Tibial nerve (tissue), 4 donors: ENCODE measurements at regions not wholly inside any gene's neighbourhood (a gene's known extent, or its start where the extent isn't known, plus 50 kb on each side); places are given as distances from the start of the nearest gene placed in this dataset.

ENCODE experiments used
- DNase-seq, 2 donors: peaks; one replicate each; pipeline ENCODE4 v3.0.0-alpha.2; 2019; ENCODE audit warnings: low spot score in 2 of 2
- H3K27ac ChIP-seq, 4 donors: fragments of 200-600 bp; sonication (generic) in 3 of 4; one replicate each; pipeline ENCODE4 v1.5.1; 2017 to 2019; ENCODE audit warnings: mild to moderate bottlenecking in 1 of 4
- H3K27me3 ChIP-seq, 2 donors: fragments of 200-600 bp; sonication (generic) in 1 of 2; one replicate each; pipeline versions ENCODE4 v1.5.1 to v1.6.0; 2017 to 2019
- H3K36me3 ChIP-seq, 3 donors: fragments of 200-600 bp; sonication (generic); one replicate each; pipeline ENCODE4 v1.5.1; 2018 to 2019
- H3K4me1 ChIP-seq, 4 donors: fragments of 200-600 bp; sonication (generic) in 3 of 4; one replicate each; pipeline ENCODE4 v1.5.1; 2017 to 2019
- H3K4me3 ChIP-seq, 4 donors: fragments of 200-600 bp; sonication (generic) in 3 of 4; one replicate each; pipeline ENCODE4 v1.5.1; 2017 to 2019; ENCODE audit warnings: mild to moderate bottlenecking in 1 of 4, moderate library complexity in 1 of 4
- H3K9me3 ChIP-seq, 4 donors: fragments of 200-600 bp; sonication (generic) in 3 of 4; one replicate each; pipeline ENCODE4 v1.5.1; 2017 to 2019
- EP300 ChIP-seq, 2 donors: sonication (generic); formaldehyde crosslinking; IDR thresholded peaks; one replicate each; pipeline ENCODE4 v1.6.1; 2017; ENCODE audit warnings: antibody characterized with exemption in 2 of 2, mild to moderate bottlenecking in 1 of 2
- POLR2A ChIP-seq, 2 donors: fragments of 450-650 bp; IDR thresholded peaks; one replicate each; pipeline ENCODE4 v1.6.1; 2017; ENCODE audit warnings: antibody characterized with exemption in 2 of 2, mild to moderate bottlenecking in 2 of 2, moderate library complexity in 2 of 2
- WGBS, 2 donors: methylation state at CpG; one replicate each; pipeline ENCODE4 v1.1.5; 2018; 5-methylcytosine and 5-hydroxymethylcytosine counted together
- TF ChIP-seq, protein P1 (sequence below), 5 experiments: fragments of 200-600 bp in 3 of 5; fragments of 450-650 bp in 2 of 5; sonication (generic) in 3 of 5; IDR thresholded peaks; one replicate each; pipeline ENCODE4 v1.5.1; 2016 to 2019; ENCODE audit warnings: antibody characterized with exemption in 5 of 5, mild to moderate bottlenecking in 3 of 5, moderate library complexity in 2 of 5

- DNase-seq = no peak
- no peak overlapping the region for H3K27ac ChIP-seq
- WGBS, 2 donors = 91 to 93% methylated on average over 3 of the region's 3 CpGs
- TF ChIP-seq POLR2A (IDR thresholded peaks at IDR 0.05) = no peak
- TF ChIP-seq, protein P1, sequence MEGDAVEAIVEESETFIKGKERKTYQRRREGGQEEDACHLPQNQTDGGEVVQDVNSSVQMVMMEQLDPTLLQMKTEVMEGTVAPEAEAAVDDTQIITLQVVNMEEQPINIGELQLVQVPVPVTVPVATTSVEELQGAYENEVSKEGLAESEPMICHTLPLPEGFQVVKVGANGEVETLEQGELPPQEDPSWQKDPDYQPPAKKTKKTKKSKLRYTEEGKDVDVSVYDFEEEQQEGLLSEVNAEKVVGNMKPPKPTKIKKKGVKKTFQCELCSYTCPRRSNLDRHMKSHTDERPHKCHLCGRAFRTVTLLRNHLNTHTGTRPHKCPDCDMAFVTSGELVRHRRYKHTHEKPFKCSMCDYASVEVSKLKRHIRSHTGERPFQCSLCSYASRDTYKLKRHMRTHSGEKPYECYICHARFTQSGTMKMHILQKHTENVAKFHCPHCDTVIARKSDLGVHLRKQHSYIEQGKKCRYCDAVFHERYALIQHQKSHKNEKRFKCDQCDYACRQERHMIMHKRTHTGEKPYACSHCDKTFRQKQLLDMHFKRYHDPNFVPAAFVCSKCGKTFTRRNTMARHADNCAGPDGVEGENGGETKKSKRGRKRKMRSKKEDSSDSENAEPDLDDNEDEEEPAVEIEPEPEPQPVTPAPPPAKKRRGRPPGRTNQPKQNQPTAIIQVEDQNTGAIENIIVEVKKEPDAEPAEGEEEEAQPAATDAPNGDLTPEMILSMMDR (IDR thresholded peaks at IDR 0.05) = no peak
- no peak for TF ChIP-seq EP300 (IDR thresholded peaks at IDR 0.05)
- H3K27me3 ChIP-seq = no peaks in the 10 kb centered on the region
- no peaks in the 10 kb centered on the region for H3K4me1 ChIP-seq
- no peaks in the 10 kb centered on the region for H3K36me3 ChIP-seq
- no peak overlapping the region for H3K4me3 ChIP-seq
- no peaks in the 10 kb centered on the region for H3K9me3 ChIP-seq
Observed at GRCh38 chr9:11128156-11128555, 515.4 kb upstream of the PTPRD start.

GRCh38 chr9:11135851-11136250, 523.0 kb upstream of the PTPRD start:
- no peak for DNase-seq
- TF ChIP-seq, protein P1 (IDR thresholded peaks at IDR 0.05) = no peak
- no peak for TF ChIP-seq POLR2A (IDR thresholded peaks at IDR 0.05)
- 66 to 72% methylated on average over 3 of the region's 3 CpGs for WGBS, 2 donors
- H3K4me1 ChIP-seq = no peaks in the 10 kb centered on the region
- no peaks in the 10 kb centered on the region for H3K9me3 ChIP-seq
- H3K27me3 ChIP-seq = no peaks in the 10 kb centered on the region
- no peak overlapping the region for H3K27ac ChIP-seq
- H3K4me3 ChIP-seq = no peak overlapping the region
- no peaks in the 10 kb centered on the region for H3K36me3 ChIP-seq

DNA sequence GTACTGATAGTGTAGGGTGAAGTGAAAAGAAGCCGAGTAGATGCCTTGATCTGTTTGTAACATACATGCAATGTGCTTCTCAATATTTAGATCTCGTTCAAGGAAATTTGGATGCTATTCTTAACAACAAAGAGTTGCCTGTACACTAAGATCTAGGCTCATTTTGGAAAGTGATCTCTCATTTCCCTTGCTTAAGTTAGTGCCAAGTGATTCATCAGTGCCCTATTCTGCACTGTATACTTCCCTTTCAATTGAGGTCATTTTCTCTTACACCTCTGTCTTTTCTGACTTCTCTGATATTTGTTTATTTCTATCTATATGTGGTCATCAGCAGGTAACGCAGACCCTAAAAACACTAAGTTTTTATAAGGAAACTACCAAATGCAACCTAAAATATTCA, 528.6 kb upstream of the PTPRD start:
- no peak for DNase-seq
- no peaks in the 10 kb centered on the region for H3K27me3 ChIP-seq
- H3K4me3 ChIP-seq = no peak overlapping the region
- H3K4me1 ChIP-seq = no peaks in the 10 kb centered on the region
- H3K9me3 ChIP-seq = no peaks in the 10 kb centered on the region
- no peaks in the 10 kb centered on the region for H3K36me3 ChIP-seq
- 58 to 65% methylated on average over 3 of the region's 3 CpGs for WGBS, 2 donors
- H3K27ac ChIP-seq = no peak overlapping the region
- no peak for TF ChIP-seq EP300 (IDR thresholded peaks at IDR 0.05)
- TF ChIP-seq, protein P1 (IDR thresholded peaks at IDR 0.05) = no peak
- no peak for TF ChIP-seq POLR2A (IDR thresholded peaks at IDR 0.05)

GRCh38 chr9:11142965-11143738, 530.4 kb upstream of the PTPRD start:
- TF ChIP-seq, protein P1 (IDR thresholded peaks at IDR 0.05) = no peak
- TF ChIP-seq EP300 (IDR thresholded peaks at IDR 0.05) (no peak), POLR2A (IDR thresholded peaks at IDR 0.05) (no peak)
- no peaks in the 10 kb centered on the region for H3K9me3 ChIP-seq

DNA sequence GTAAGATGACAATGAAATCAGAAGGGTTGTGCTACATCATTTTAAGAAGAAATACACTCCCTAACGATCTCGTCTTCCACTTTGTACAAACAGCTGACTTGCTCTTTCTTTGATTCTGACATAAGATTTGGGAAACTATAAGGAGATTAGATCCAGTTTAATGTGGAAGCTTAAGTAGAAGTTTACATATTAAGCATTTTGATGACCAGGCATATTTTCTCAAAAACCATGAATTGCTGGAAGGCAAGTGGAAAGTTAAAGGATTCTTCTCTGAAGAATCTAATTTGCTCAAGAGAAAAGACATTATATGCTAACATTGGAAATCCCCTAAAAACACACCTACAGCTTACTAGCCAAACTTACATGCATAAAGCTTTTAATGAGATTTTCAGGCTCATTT, 531.9 kb upstream of the PTPRD start:
- H3K27ac ChIP-seq = no peak overlapping the region
- H3K9me3 ChIP-seq = no peaks in the 10 kb centered on the region
- no peaks in the 10 kb centered on the region for H3K27me3 ChIP-seq
- DNase-seq = no peak
- H3K4me1 ChIP-seq = no peaks in the 10 kb centered on the region
- 82 to 92% methylated on average over 2 of the region's 2 CpGs for whole genome bisulfite sequencing, 2 donors
- no peaks in the 10 kb centered on the region for H3K36me3 ChIP-seq
- no peak for TF ChIP-seq EP300 (IDR thresholded peaks at IDR 0.05)
- no peak for TF ChIP-seq POLR2A (IDR thresholded peaks at IDR 0.05)
- TF ChIP-seq, protein P1 (IDR thresholded peaks at IDR 0.05) = no peak
- no peak overlapping the region for H3K4me3 ChIP-seq

More at GRCh38 chr9:11142965-11143738, 530.4 kb upstream of the PTPRD start:
- Histone ChIP-seq H3K27me3 (no peaks in the 10 kb centered on the region), H3K36me3 (no peaks in the 10 kb centered on the region), H3K4me3 (no peak overlapping the region), H3K4me1 (no peaks in the 10 kb centered on the region), H3K27ac (no peak overlapping the region)
- no peak for DNase-seq
- 87% methylated on average over 3 of the region's 3 CpGs for WGBS, 2 donors
